ENCODE measurements at regions not wholly inside any gene's neighbourhood (a gene's known extent, or its start where the extent isn't known, plus 50 kb on each side); places are given as distances from the start of the nearest gene placed in this dataset.

- no peak overlapping the region for H2BK5ac ChIP-seq (ENCODE audit: low read depth, low read length, poor library complexity, severe bottlenecking)
- dilution Hi-C loops (cut with HindIII; ENCODE audit: low sequenced_read_pairs, unreplicated experiment), result no loop called here
- H4K8ac ChIP-seq (ENCODE audit: low read depth in 2 of 2, low read length in 2 of 2), result no peak overlapping the region
- ChIA-PET CTCF (interaction anchor here (0.6 kb wide), 1 partner anchor 906 kb away, joined by 4 read pairs; no protein-coding TSS in a partner anchor), POLR2A (ENCODE audit: unreplicated experiment) (no interaction called here)
- H3K27ac ChIP-seq (ENCODE audit: insufficient read depth, low read length), result no peak overlapping the region
- H4K91ac ChIP-seq (ENCODE audit: insufficient read depth, low read depth, low read length), result no peak overlapping the region
- no peak overlapping the region for H2AFZ ChIP-seq (replicated peaks; ENCODE audit: low read length, poor library complexity)
- in situ Hi-C loops (cut with MboI; ENCODE audit: low sequenced_read_pairs), result no loop called here
- intact Hi-C loops (cut with micrococcal nuclease), result no loop called here
- H3K27me3 ChIP-seq (ENCODE audit: control insufficient read depth, insufficient read depth, low read length), result peaks cover 10% of the 10 kb centered on the region
- no peak overlapping the region for H2BK20ac ChIP-seq (ENCODE audit: low read depth, low read length)
- no peak overlapping the region for H3K14ac ChIP-seq (replicated peaks; ENCODE audit: low read depth, low read length)
- no peak overlapping the region for H3K4me2 ChIP-seq (ENCODE audit: low read depth, low read length)
- H3K9me1 ChIP-seq (ENCODE audit: insufficient read depth, low read length), result no peaks in the 10 kb centered on the region
- DNase-seq (no peak), ATAC-seq (ENCODE audit: low read depth) (no peak)
- H3K4ac ChIP-seq (ENCODE audit: low read depth, low read length), result no peak overlapping the region
- no CpG with 5 or more reads among the region's 1 CpG for WGBS, 2 experiments (ENCODE audit: extremely low coverage in 2 of 2, insufficient read length in 1 of 2)
- no peak overlapping the region for H3K18ac ChIP-seq (ENCODE audit: low read depth, low read length)
- H3K9ac ChIP-seq (ENCODE audit: low read depth, low read length), result no peak overlapping the region
- no peaks in the 10 kb centered on the region for H4K20me1 ChIP-seq (ENCODE audit: insufficient read depth, low read length)
- BruUV-seq (replicated peaks), result no TSS peak
- no peak overlapping the region for H4K5ac ChIP-seq (ENCODE audit: low read depth, low read length)
- no peak overlapping the region for H3K56ac ChIP-seq (ENCODE audit: extremely low read depth, insufficient read depth, low read length)
- H3K36me3 ChIP-seq (ENCODE audit: control insufficient read depth, insufficient read depth, low read length), result no peaks in the 10 kb centered on the region
- H3K9me3 ChIP-seq (ENCODE audit: control insufficient read depth, insufficient read depth, low read length), result no peaks in the 10 kb centered on the region
- no peak overlapping the region for H2BK120ac ChIP-seq (ENCODE audit: low read depth, low read length)
- H2BK15ac ChIP-seq (ENCODE audit: low read depth, low read length), result no peak overlapping the region
- no peaks in the 10 kb centered on the region for H3K4me1 ChIP-seq (ENCODE audit: control insufficient read depth, insufficient read depth, low read length)
- TF ChIP-seq USF2 (IDR thresholded peaks at IDR 0.05; ENCODE audit: low read depth, low read length) (no peak), RFX5 (IDR thresholded peaks at IDR 0.05; ENCODE audit: low read depth, low read length) (no peak), MAFK (IDR thresholded peaks at IDR 0.05; ENCODE audit: low read depth, low read length) (no peak), SMC3 (IDR thresholded peaks at IDR 0.05; ENCODE audit: low read depth, low read length) (no peak)
- H2AK9ac ChIP-seq (replicated peaks; ENCODE audit: low read depth, low read length, poor library complexity), result no peak overlapping the region
- H3K4me3 ChIP-seq (ENCODE audit: insufficient read depth, low read depth, low read length), result no peak overlapping the region
- no peak overlapping the region for H2AK5ac ChIP-seq (ENCODE audit: low read depth, low read length)
- H3K23ac ChIP-seq (ENCODE audit: low read depth, low read length), result no peak overlapping the region
- H3K79me1 ChIP-seq (ENCODE audit: low read depth in 1 of 2, low read length in 2 of 2), result no peaks in the 10 kb centered on the region
Measured at GRCh38 chr13:47809411-47809810, 191.7 kb downstream of the SUCLA2 start.
